ENCODE measurements at regions not wholly inside any gene's neighbourhood (a gene's known extent, or its start where the extent isn't known, plus 50 kb on each side); places are given as distances from the start of the nearest gene placed in this dataset.

- no peak overlapping the region for H3K27ac Mint-ChIP-seq
- TF ChIP-seq, protein P1, sequence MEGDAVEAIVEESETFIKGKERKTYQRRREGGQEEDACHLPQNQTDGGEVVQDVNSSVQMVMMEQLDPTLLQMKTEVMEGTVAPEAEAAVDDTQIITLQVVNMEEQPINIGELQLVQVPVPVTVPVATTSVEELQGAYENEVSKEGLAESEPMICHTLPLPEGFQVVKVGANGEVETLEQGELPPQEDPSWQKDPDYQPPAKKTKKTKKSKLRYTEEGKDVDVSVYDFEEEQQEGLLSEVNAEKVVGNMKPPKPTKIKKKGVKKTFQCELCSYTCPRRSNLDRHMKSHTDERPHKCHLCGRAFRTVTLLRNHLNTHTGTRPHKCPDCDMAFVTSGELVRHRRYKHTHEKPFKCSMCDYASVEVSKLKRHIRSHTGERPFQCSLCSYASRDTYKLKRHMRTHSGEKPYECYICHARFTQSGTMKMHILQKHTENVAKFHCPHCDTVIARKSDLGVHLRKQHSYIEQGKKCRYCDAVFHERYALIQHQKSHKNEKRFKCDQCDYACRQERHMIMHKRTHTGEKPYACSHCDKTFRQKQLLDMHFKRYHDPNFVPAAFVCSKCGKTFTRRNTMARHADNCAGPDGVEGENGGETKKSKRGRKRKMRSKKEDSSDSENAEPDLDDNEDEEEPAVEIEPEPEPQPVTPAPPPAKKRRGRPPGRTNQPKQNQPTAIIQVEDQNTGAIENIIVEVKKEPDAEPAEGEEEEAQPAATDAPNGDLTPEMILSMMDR (IDR thresholded peaks at IDR 0.05; ENCODE audit: unreplicated experiment in 3 of 3) = no peak
- H3K4me3 Mint-ChIP-seq = no peak overlapping the region
- H3K4me1 Mint-ChIP-seq = no peaks in the 10 kb centered on the region
- no peaks in the 10 kb centered on the region for H3K9me3 Mint-ChIP-seq
- peaks cover 48% of the 10 kb centered on the region for H3K27me3 Mint-ChIP-seq (ENCODE audit: low read depth)
- no peaks in the 10 kb centered on the region for H3K36me3 Mint-ChIP-seq (ENCODE audit: low read depth)
These were observed 119.2 kb upstream of the SPACA7 start for GRCh38 chr13:112256716-112257494.

- H3K9me3 Mint-ChIP-seq = no peaks in the 10 kb centered on the region
- TF ChIP-seq, protein P1 (IDR thresholded peaks at IDR 0.05; ENCODE audit: unreplicated experiment in 3 of 3) = no peak
- H3K27me3 Mint-ChIP-seq (ENCODE audit: low read depth) = peaks cover 45% of the 10 kb centered on the region
- no peak overlapping the region for H3K27ac Mint-ChIP-seq
- no peaks in the 10 kb centered on the region for H3K36me3 Mint-ChIP-seq (ENCODE audit: low read depth)
- no peaks in the 10 kb centered on the region for H3K4me1 Mint-ChIP-seq
- no peak overlapping the region for H3K4me3 Mint-ChIP-seq
These were observed 116.6 kb upstream of the SPACA7 start for GRCh38 chr13:112259511-112259910.

DNA sequence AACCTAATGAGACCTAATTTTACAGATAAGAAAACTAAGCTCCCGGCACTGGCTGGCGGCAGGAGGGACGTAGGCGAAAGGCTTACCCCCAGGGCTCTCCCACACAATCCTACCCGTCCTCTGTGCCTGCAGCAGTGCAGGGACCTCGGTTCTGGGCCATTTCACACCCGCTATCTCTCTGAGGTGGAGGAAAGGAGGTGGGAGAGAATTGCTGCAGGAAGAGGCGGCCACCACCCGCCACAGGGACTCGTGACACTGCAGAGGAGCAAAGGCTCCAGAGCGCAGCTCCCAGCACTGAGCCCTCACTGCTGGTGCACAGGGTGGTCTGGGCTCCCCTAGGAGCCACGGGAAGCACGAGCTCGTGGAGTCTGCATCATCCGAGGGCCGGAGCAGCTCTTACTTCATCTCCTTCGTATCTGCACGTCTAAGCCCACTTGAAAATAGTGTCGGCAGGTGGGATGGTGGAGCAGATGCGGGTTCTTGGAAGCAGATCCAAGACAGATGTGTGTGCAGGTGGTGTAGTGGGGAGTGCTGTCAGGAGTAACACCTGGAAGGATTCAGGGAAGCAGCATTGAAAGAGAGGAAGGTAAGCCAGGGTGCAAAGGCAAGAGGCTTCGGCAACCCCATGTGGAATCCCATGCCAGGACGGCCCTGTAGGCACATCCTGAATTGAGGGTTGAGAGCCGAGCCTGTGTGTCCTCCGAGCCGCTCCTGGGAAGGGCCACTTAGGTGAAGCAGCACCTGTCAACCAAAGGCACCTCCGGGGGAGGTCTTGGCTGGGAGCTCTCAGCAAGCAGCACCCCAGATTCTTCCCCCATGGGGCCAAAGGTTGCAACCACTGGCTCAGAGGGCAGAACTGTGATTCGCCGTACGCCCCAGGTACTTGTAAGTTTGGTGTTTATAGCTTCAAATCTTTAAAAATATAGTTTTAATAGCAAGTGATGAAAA, 115.8 kb upstream of the SPACA7 start:
- Mint-ChIP-seq H3K36me3 (ENCODE audit: low read depth) (no peaks in the 10 kb centered on the region), H3K9me3 (no peaks in the 10 kb centered on the region)

GRCh38 chr13:112261924-112262323, 114.2 kb upstream of the SPACA7 start:
- TF ChIP-seq, protein P1 (IDR thresholded peaks at IDR 0.05; ENCODE audit: unreplicated experiment in 3 of 3) = no peak
- no peaks in the 10 kb centered on the region for H3K4me1 Mint-ChIP-seq
- no peak overlapping the region for H3K27ac Mint-ChIP-seq
- no peaks in the 10 kb centered on the region for H3K36me3 Mint-ChIP-seq (ENCODE audit: low read depth)
- H3K9me3 Mint-ChIP-seq = no peaks in the 10 kb centered on the region
- H3K4me3 Mint-ChIP-seq = no peak overlapping the region
- peaks cover 54% of the 10 kb centered on the region for H3K27me3 Mint-ChIP-seq (ENCODE audit: low read depth)

More for the DNA sequence above, 115.8 kb upstream of the SPACA7 start:
- TF ChIP-seq, protein P1 (IDR thresholded peaks at IDR 0.05; ENCODE audit: unreplicated experiment in 3 of 3) = no peak
- Mint-ChIP-seq H3K27me3 (ENCODE audit: low read depth) (peaks cover 41% of the 10 kb centered on the region), H3K4me3 (no peak overlapping the region), H3K27ac (no peak overlapping the region), H3K4me1 (no peaks in the 10 kb centered on the region)

- Mint-ChIP-seq H3K27me3 (ENCODE audit: low read depth) (peaks cover 67% of the 10 kb centered on the region), H3K9me3 (no peaks in the 10 kb centered on the region), H3K36me3 (ENCODE audit: low read depth) (no peaks in the 10 kb centered on the region), H3K4me1 (no peaks in the 10 kb centered on the region), H3K4me3 (no peak overlapping the region), H3K27ac (no peak overlapping the region)
- TF ChIP-seq, protein P1 (IDR thresholded peaks at IDR 0.05; ENCODE audit: unreplicated experiment in 3 of 3) = no peak
These were observed 113.0 kb upstream of the SPACA7 start for GRCh38 chr13:112263152-112263551.

Measured in nephron (organoid).